NCI-H146 treated with DMSO at 0.1 percent for 48 hours (cell line): ENCODE measurements at regions not wholly inside any gene's neighbourhood (a gene's known extent, or its start where the extent isn't known, plus 50 kb on each side); places are given as distances from the start of the nearest gene placed in this dataset.
"Not testable (repeated sequence)": the region's sequence is repeated elsewhere in the genome, so short reads cannot be mapped to it uniquely, and the experiment has no call there.

Source experiments
- DNase-seq: peaks from one replicate; lab custom pipeline; 2025; ENCODE audit not compliant: unreplicated experiment; lab: John Stamatoyannopoulos, UW

DNA sequence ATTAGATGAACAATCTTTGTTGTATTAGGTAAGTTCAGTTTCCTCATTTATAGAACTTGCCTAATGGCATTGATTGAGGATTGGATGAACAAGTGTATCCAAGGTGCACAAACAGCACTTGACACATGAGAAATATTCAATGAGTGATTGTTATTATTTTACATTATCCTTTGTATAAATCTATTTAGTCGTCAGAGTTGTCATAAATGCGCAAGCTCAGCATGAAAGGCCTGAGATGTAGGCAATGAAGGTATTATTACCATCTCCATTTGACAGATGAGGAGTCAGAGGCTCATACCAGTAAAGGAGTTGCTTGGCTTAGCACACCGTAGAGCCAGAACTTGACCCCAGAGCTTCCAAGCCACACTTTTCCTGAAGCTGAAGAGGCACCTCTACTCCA is 291.4 kb downstream of the C1D start:
- no peak for DNase-seq

DNA sequence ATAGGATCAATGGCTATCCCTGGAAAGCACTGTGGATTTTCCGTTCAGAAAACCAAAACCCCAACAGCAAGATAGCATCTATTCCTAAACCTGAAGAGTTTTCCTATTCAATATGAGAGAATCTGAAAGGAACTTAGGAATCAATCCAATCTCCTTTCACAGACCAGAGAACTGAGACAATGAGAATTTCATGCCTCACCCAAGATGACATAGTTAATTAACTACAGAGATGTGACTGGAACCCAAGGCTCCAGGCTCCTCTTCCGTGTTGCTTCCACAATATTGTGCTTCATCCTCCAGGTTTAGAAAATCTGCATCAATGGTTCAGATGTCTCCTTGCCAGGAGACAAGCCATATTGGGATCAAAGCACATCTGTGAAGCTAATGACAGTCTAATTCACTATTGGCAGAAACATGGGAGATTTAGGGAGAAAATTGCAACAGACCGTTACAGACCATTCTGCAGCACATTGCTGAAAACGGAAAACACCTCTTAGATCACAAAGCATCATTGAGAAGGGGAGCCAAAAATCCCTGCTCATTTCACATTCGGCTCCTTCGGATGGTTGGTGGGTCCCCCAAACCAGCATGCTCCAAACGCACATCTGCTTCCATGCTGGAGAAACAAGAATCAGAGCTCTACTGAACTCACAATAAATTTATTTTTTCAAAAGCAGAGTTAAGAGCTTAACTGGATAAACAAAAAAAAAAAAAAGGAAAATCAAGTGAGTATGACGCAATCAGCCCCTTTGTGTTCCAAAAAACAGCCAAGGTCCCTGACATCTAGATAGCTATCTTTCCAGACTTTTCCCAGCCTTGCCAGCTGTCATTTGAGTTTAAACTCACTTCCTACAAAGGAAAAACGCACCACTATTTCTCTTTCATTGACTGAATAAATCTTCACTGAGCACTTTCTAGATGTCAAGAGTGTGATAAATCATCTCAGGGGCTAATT is 290.3 kb downstream of the C1D start:
- no peak for DNase-seq

DNA sequence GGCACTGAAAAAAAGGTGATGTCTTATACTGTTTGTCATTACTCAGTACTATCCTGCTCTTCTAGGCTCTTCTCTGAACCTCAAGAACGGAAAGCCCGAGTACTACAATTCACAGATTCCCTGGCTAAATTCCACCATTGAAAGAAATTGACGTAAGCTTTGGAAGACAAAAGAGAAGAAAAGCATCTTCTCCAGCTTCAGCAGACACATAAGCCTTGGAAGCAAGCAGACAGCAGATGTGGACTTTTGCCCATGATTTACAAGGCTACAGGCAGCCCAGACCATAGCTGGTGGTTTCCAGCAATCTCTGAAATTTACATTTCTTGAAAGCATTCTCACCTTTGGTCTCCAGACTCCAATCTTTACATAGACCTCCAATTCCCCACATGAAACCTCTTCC is 289.0 kb downstream of the C1D start:
- no peak for DNase-seq

DNA sequence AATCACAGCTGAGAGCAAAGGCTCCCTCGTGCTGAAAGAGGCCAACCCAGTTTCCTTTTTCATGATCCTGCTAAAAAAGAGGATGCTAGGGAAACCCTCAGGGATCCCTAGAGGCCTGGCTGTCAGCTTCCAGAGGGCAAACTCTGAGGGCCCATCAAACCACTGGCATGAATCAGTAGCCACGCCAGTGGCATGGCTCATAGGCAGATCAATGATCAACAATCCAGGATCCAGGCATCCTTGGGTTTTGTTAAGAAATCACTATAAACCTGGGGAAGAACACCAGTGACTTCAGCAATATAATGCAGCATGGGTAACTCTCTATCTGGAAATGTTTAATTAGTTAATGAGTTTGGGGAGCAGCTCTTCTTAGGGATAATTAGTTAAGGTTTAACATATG is 286.5 kb downstream of the C1D start:
- DNase-seq, result no peak

DNA sequence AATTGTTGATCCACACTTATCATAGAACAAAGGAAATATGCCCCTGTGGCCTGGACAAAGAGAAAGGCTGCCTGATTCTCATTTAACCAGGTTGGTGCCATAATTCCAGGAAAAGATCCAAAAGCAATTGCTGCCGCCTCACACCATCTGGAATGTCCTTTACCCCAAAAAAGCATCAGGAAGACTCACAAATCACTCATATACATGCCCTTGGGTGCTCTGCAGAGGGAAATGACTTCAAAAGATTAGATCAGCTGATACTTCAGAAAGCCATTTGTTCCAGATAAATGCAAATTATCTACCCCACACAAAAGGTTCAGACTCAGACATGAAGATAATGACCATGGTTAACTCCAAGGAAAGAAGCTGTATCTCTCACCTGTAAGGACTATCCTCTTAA is 285.8 kb downstream of the C1D start:
- no peak for DNase-seq

DNA sequence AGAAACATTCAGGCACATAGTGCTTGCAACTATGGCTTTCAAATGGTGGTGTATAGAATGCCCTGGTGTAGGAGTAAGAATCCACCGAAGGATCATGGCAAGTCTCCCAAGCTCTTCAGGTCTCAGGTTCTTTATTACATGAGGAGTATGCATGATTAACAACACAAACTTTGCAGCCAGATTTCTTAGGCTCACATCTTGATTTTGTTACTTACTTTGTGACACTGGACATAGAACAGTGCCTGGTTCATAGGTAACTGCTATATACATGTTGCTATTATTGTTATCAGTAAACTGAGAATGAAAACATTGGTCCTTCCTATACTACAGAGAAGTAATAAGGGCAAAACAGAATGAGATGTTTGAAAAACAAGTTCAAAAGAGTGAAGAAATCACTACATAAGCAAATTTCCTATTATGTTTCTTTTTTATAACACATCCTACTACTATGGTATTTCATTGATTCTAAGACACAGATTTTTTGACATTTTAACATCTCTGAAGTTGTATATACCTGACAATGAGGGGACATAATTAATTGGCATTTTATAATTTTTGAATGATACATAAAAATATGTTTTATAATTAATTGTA is 284.9 kb downstream of the C1D start:
- DNase-seq, result no peak

DNA sequence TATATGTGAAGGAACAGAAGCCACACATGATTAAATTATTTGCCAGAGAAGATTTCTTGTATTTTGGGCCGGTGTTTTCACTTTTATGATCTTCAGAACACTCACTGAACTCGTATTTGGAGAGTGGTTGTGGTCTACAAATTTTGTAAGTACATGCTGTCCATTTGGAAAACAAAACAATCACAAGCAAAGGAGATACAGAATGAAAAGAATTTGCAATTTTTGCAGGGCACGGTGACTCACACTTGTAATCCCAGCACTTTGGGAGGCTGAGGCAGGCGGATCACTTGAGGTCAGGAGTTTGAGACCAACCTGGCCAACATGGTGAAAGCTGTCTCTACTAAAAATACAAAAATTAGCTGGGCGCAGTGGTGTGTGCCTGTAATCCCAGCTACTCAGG is 282.0 kb downstream of the C1D start:
- not testable (repeated sequence) for DNase-seq

DNA sequence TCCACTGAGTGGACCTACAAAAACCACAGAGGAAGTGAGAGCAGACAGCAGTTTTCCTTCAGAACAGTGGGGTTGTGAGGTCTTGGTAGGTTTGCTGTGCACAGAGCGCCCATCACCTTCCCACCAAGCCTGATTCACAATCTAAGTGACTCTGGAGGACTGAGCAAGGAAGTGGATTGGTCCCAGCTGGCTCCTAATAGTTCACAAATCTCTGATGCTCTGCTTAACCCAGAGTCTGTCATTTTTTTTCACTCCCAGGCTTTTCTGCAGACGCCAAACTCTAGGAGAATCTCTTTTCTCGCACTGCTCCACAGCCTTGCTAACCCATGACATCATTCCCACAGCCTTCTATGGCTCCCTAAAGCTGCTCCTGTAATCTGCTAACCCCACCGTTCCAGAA is 280.4 kb downstream of the C1D start:
- DNase-seq, result no peak

DNA sequence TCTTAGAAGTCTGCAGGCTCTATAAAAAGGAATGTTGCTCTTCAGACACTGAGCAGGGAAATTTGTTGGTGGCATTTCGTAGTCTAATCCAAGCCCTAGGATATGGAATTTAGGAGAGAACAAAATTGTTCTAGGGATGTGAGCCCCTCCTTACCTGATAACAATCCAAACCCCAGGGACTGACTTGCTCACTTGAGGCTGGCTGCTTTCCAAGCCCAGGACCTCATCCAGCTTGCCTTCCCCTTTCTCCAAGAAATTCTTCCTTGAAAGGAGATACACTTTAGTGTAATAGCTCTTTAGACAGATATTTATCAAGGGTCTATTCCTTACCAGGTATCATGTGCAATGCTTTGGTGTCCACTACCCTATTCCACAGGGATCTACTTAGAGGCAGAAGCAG is 279.8 kb downstream of the C1D start:
- no peak for DNase-seq

DNA sequence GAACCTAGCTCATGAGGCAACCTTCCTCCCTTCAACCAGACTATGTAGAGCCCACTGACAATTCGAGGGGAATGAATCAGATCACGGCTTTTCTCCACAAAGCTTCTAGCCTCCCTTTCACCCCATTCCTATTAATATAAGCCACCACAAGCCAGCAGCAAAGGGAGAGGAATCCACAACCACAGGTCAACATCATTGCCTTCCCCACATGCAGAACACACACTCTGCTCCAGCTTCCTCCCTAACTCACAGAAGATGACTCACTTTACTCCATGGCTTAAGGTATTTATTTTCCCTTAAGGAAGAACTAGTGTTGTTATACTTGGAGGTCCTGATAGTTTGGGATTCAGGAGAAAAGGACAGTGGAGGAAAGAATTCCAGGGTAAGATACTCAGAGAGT is 272.2 kb downstream of the C1D start:
- DNase-seq, result no peak

DNA sequence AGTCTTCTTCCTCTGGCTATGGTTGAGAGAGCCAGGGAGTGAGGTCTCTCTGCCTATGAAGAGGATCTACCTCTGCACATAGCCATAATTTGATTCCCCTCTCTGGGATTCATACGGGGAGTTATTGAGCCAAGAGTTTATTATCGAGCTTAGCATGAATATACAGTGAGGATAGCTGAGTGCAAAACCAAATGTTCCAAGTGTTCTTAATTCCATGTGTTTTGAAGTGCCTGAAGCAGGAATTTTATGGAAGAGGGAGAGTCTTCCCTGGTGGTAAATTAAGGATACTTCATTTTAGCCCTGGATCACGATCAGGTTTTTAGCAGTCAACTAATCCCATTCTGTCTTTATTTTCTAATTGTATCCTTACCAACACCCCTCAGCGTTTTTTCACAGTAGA is 270.6 kb downstream of the C1D start:
- DNase-seq, result no peak

DNA sequence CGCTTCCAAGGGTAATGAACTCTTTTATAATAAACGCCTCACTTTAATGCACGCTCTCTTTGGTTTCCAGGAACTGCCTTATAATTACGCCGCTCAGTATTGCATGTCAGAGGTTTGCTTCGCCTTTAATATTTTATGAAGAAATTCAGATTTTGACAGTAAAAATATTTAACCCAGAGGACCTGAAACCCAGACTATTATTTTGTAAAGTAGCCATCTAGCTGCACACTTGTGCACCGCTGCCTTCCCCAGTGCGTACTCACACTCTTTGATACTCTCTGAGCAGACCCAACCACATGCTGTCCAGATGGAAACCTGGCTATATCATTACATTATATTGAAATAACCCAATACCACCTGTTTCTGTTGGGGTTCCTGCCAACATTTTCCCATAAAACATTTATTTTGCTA is 270.1 kb downstream of the C1D start:
- no peak for DNase-seq

DNA sequence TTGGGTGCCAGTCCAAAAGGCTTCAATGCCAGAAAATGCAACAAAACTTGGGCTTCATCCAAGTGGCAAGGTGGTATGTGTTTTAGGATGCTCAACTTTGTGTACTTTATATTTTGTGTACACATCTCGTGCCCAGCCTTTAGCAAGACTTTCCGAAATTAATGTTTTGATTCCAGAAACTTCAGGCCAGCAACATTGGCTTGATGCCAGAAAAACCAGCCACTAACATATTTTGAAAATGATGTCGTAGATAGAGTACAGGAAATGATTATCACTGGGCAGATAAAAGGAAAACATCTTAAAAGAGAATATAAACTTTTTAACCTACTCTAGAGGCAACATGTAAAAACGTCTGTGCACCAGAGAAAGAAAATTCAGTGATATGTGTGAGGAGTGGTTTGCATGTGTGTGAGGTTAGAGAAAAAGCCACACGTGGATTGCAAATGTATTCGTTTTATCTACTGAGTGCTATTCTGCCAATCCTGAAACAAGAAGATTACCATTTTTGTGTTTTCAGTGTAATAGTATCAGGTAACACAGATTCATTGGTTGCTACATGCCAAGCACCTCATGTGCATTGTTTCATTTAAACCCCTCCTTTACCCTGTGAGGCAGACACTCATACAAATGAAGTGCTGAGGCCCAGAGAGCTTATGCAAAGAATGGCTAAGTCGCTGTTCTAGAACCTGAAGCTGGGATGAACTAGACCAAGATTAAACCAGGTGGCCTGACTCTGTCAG is 264.8 kb downstream of the C1D start:
- DNase-seq, result no peak

DNA sequence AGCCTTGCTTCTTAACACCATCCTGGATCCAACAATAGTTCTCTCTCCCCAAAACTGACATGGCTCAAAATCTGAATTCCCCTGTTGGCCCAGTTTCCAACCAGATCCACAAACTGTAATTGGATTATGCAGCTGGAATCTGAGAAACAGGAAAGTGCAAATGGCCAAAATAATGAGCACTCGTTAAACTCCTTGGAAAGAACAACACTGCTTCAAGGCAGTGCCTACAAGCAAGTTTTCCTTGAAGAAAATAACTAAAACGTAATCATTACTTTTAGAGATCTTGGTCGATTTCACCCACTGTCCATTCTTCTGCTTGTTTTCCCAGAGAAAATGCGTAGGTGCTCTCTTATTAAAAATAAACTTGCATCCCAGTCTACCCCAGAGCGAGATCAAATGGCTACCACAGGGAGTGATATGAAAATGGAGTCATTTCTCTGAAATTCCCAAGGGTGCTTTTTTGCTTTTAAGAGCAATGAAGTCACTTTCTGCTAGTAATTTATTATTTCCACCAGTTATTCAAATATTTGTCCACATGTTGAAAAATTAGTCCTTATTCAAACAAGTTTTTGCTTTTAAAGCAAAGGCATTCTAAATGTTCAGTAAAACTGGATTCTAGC is 264.2 kb downstream of the C1D start:
- DNase-seq, result no peak

DNA sequence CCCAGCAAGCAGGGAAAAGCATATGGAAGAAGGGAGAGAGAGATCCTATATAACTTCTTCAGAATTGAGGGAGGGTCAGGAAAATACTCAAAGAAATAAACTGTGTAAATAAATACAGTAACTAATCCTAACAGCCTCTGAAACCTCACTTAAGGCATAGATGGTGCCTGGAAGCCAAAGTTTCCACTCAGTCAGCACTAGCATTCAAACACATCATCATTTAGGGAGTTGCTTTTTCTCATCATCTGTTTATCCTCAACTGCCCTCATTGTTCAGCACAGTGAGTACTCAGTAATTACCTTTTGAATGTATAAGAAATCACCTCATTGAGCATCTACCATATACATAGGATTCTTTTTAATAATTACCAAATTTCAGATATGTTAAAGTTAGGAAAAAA is 262.9 kb downstream of the C1D start:
- no peak for DNase-seq

DNA sequence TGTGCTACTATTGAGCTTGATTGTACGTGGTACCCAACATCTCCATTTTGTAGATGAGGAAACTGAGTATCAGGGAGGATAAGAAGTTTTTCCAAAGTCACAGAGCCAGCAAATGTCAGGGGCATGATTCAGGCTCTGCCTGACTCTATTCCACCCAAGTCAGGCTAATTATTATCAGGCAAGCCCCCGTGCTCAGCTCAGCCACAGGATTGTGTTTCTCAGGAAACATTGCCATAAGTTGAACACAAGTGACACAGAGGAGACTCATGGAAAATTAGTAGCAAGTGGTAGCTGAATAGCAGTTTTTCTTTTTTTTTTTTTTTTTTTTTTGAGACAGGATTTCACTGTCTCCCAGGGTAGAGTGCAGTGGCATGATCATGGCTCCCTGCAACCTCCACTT is 260.5 kb downstream of the C1D start:
- no peak for DNase-seq

DNA sequence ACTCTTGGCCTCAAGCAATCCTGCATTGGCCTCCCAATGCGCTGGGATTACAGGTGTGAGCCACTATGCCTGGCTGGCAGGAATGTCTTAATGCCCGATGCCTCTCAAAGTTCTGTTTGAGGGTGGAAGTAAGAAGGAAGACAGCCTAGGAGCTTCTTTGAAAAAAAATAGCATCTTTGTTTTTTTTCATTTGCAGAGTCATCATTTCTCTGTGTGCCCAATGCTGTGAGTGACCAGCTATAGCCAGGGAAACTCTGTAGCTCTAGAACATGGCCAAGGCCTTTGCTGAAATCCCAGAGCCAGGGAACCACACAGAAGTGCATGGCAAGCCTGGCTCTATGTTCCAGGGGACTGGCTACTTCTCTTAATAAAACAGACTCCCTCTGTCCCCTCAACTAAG is 260.0 kb downstream of the C1D start:
- DNase-seq, result no peak

DNA sequence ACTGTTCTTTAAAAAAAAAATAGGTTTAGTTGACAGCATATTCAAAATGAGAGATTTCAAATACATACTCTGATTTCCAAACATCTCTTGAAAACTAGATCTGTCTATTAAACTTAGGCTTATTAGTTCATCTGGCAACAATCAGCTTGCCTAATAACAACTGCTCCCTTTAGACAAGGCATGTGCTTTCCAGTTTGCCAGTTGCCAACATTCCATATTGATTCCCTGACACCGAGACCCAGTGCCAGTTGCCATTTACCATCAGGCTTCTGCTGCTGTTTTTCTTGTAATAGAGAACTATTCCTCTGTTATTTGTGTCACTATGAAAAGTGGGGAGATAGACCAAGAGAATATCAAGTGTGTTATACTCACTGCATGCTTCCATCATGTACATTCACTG is 256.0 kb downstream of the C1D start:
- no peak for DNase-seq

DNA sequence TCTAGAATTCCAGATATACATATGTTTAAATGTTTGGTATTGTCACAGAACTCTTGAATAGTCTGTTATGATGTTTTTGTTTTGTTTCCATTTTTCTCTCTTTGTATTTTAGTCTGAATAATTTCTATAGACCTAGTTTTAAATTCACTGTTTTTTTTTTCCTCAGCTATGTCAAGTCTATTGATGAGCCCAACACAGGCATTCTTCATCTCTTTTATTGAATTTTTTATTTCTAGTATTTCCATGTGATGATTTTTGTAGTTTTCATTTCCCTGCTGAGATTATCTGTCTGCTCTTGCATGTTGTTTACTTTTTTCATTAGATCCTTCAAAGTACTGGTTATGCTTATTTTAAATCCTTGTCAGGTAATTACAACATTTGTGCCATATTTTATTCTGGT is 254.7 kb downstream of the C1D start:
- no peak for DNase-seq

DNA sequence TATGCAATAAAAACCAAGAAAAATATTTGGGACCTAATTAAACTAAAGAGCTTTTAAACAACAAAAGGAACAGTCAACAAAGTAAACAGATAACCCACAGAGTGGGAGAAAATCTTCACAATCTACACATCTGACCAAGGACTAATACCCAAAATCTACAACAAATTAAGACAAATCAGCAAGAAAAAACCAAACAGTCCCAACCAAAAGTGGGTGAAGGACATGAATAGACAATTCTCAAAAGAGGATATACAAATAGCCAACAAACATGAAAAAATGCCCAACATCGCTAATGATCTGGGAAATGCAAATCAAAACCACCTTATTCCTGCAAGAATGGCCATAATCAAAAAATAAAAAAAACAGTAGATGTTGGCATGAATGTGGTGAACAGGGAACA is 250.1 kb downstream of the C1D start:
- no peak for DNase-seq

DNA sequence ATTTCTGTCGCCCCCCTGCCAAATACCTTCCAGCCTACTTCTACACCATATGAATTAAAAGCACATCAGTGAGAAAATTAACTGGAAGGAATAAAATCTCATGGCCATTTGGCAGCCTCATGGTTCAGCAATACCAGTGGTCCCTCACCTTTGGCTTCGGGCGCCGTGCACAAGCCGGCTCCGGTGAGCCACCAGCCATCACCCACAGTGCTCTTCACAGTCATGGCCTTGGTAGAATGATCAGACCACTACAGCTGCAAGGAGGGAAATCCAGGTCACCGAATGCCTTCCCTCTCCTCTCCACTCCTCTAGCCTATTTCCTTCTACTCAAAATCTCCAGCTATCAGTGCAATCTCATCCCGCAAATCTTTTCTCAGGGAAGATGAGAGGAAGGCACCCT is 239.1 kb downstream of the C1D start:
- DNase-seq, result no peak

DNA sequence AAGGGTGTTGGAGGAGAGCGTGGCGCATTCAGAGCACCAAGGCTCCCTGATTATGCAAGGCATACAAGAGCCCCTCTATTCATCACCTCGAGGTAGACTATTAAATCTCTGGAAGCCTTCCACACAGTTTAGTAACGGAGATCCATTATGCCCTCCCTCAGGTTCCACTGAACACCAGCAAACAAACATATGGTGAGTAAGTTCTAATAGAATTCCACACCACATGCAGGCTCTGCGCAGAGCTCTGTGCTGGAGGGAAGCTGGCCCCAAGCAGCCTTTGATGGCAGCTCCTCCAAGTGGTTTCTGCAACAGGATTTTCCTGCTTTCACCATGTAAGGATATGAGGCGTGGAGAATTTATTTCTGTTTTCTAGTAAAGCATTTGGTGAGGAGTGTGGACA is 238.6 kb downstream of the C1D start:
- no peak for DNase-seq
